ENCODE measurements at regions not wholly inside any gene's neighbourhood (a gene's known extent, or its start where the extent isn't known, plus 50 kb on each side); places are given as distances from the start of the nearest gene placed in this dataset.

DNA sequence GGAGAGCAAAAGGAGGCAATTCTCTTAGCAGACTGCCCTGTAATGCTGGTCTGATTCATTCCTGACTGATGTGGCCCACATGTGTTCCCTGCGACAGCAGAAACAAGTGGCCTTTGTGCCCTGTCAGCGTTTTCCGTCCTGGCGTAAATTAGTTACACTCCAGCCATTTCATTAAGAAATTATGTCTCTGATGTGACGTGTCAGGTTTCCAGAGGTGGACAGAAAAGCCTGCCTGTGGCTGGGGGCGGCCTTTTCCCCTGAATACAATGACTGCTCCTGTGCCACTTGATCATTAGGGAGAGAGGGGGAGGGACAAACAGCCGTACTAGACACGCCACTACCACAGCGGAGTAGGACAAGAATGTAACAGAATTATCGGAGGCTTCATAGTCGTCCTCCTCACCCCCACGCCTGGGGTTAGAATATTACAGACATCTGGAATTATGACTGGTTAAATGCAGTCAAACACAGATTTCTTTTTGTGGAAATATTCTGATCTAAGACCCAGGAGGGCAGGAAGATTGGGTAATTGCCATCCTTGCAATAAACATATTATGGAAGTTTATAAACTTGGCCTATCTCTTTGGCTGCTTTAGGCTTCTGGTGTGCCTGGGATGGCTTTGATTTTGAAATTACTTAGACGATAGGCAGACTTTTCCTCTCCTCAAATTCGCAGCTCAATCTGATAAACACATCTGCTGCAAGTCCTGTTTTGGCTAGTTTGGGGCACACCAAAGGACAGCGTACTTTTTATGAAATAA, 146.2 kb upstream of the BCOR start:
- DNase-seq (no peak), ATAC-seq (no peak)
- H3K27me3 ChIP-seq: no peaks in the 10 kb centered on the region
- intact Hi-C loops (cut with DNase I; ENCODE audit: low total_unique reads): no loop called here
- H3K27ac ChIP-seq: no peak overlapping the region
- in situ Hi-C loops (cut with MboI; ENCODE audit: low sequenced_read_pairs in 4 of 4): no loop called here
- no peaks in the 10 kb centered on the region for H3K36me3 ChIP-seq
- H3K4me3 ChIP-seq: no peak overlapping the region
- no peaks in the 10 kb centered on the region for H3K4me1 ChIP-seq
- TF ChIP-seq POLR2A (IDR thresholded peaks at IDR 0.05): no peak
- TF ChIP-seq, protein P1, sequence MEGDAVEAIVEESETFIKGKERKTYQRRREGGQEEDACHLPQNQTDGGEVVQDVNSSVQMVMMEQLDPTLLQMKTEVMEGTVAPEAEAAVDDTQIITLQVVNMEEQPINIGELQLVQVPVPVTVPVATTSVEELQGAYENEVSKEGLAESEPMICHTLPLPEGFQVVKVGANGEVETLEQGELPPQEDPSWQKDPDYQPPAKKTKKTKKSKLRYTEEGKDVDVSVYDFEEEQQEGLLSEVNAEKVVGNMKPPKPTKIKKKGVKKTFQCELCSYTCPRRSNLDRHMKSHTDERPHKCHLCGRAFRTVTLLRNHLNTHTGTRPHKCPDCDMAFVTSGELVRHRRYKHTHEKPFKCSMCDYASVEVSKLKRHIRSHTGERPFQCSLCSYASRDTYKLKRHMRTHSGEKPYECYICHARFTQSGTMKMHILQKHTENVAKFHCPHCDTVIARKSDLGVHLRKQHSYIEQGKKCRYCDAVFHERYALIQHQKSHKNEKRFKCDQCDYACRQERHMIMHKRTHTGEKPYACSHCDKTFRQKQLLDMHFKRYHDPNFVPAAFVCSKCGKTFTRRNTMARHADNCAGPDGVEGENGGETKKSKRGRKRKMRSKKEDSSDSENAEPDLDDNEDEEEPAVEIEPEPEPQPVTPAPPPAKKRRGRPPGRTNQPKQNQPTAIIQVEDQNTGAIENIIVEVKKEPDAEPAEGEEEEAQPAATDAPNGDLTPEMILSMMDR (IDR thresholded peaks at IDR 0.05 in 4 of 5, conservative IDR thresholded peaks at IDR 0.05 in 1 of 5): no peak
- H3K9me3 ChIP-seq: no peaks in the 10 kb centered on the region

DNA sequence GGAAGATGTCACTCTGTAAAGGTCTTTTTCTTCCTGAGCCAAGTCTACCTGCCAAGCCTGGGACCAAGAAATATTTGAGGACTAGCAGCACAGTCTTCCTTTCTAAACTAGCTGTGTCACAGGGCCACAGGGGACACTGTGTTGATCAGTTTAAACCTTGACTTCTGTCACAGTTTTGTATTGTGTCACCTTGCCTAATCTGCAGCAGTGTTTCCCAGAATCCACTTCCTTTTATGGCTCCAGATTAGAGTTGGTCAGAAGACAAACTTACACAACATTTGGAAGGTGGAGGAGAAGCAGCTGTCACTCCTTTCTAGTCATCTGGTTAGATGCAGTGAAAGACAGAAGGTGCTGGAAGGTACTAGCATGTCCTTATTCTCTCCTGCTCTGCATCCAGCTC, 143.1 kb upstream of the BCOR start:
- H3K36me3 ChIP-seq: no peaks in the 10 kb centered on the region
- intact Hi-C loops (cut with DNase I; ENCODE audit: low total_unique reads) (no loop called here), in situ Hi-C loops (cut with MboI; ENCODE audit: low sequenced_read_pairs in 4 of 4) (no loop called here)
- H3K4me1 ChIP-seq: no peaks in the 10 kb centered on the region
- no peaks in the 10 kb centered on the region for H3K9me3 ChIP-seq
- H3K4me3 ChIP-seq: no peak overlapping the region
- no peak overlapping the region for H3K27ac ChIP-seq
- ATAC-seq (no peak), DNase-seq (no peak)
- H3K27me3 ChIP-seq: no peaks in the 10 kb centered on the region
- TF ChIP-seq, protein P1 (IDR thresholded peaks at IDR 0.05 in 4 of 5, conservative IDR thresholded peaks at IDR 0.05 in 1 of 5): no peak
- no peak for TF ChIP-seq POLR2A (IDR thresholded peaks at IDR 0.05)

DNA sequence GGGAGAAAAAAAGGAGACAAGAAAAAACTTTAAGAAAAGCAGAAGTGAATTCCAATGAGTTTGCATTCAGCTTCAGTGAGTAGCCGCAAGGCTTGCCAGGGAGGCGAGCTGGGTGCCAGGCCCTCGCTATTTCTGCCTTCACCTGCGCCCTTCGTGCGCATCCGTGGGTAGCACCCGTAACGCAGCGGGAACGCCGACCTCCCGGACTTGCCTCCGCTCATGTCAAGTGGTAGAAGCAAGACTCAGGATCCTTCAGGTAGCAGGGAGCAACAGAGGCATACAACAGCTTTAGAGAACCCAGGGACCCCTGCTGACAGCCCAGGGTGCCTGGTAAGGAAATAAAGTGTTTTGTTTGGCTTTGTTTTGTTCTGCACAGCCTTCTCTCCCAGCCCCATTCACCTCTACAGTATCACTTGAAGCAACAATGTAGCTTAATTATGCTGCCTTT, 140.0 kb upstream of the BCOR start:
- intact Hi-C loops (cut with DNase I; ENCODE audit: low total_unique reads) (no loop called here), in situ Hi-C loops (cut with MboI; ENCODE audit: low sequenced_read_pairs in 4 of 4) (no loop called here)

DNA sequence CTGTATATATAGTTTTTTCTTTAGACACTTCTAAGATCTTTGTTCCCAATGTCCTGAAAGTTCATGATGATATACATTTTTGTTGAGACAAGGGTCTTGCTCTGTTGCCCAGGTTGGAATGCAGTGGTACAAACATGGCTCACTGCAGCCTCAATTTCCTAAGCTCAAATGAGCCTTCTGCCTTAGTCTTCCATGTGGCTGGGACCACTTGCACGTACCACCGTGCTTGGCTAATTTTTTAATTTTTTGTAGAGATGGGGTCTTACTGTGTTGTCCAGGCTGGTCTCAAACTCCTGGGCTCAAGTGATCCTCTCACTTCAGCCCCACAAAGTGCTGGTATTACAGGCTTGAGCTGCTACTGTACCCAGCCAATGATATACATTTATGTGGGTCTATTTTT, 132.9 kb upstream of the BCOR start:
- no peaks in the 10 kb centered on the region for H3K4me1 ChIP-seq
- in situ Hi-C loops (cut with MboI; ENCODE audit: low sequenced_read_pairs in 4 of 4) (no loop called here), intact Hi-C loops (cut with DNase I; ENCODE audit: low total_unique reads) (no loop called here)
- ATAC-seq (no peak), DNase-seq (no peak)
- H3K27ac ChIP-seq: no peak overlapping the region
- H3K27me3 ChIP-seq: peaks cover 0 to 2% (median 0%) of the 10 kb centered on the region in 3 donors
- no peaks in the 10 kb centered on the region for H3K9me3 ChIP-seq
- TF ChIP-seq, protein P1 (IDR thresholded peaks at IDR 0.05 in 4 of 5, conservative IDR thresholded peaks at IDR 0.05 in 1 of 5): no peak
- TF ChIP-seq POLR2A (IDR thresholded peaks at IDR 0.05): no peak
- H3K36me3 ChIP-seq: no peaks in the 10 kb centered on the region
- no peak overlapping the region for H3K4me3 ChIP-seq

More for the DNA sequence above, 140.0 kb upstream of the BCOR start:
- TF ChIP-seq, protein P1 (IDR thresholded peaks at IDR 0.05 in 4 of 5, conservative IDR thresholded peaks at IDR 0.05 in 1 of 5): no peak
- TF ChIP-seq POLR2A (IDR thresholded peaks at IDR 0.05): no peak
- Histone ChIP-seq H3K4me1 (no peaks in the 10 kb centered on the region), H3K36me3 (no peaks in the 10 kb centered on the region), H3K9me3 (no peaks in the 10 kb centered on the region), H3K4me3 (no peak overlapping the region), H3K27me3 (no peaks in the 10 kb centered on the region), H3K27ac (no peak overlapping the region)
- DNase-seq (no peak), ATAC-seq (no peak)
